ENCODE measurements at regions not wholly inside any gene's neighbourhood (a gene's known extent, or its start where the extent isn't known, plus 50 kb on each side); places are given as distances from the start of the nearest gene placed in this dataset.

- H3K4me3 ChIP-seq (ENCODE audit: low read depth, low read length) = no peak overlapping the region
- TF ChIP-seq CTCF (IDR thresholded peaks at IDR 0.05; ENCODE audit: low read depth, low read length) = no peak
These were observed 109.3 kb upstream of the CPSF6 start for GRCh38 chr12:69130064-69130463.

GRCh38 chr12:69131077-69131476 is 108.3 kb upstream of the CPSF6 start:
- TF ChIP-seq CTCF (IDR thresholded peaks at IDR 0.05; ENCODE audit: low read depth, low read length) = no peak
- H3K4me3 ChIP-seq (ENCODE audit: low read depth, low read length) = no peak overlapping the region

DNA sequence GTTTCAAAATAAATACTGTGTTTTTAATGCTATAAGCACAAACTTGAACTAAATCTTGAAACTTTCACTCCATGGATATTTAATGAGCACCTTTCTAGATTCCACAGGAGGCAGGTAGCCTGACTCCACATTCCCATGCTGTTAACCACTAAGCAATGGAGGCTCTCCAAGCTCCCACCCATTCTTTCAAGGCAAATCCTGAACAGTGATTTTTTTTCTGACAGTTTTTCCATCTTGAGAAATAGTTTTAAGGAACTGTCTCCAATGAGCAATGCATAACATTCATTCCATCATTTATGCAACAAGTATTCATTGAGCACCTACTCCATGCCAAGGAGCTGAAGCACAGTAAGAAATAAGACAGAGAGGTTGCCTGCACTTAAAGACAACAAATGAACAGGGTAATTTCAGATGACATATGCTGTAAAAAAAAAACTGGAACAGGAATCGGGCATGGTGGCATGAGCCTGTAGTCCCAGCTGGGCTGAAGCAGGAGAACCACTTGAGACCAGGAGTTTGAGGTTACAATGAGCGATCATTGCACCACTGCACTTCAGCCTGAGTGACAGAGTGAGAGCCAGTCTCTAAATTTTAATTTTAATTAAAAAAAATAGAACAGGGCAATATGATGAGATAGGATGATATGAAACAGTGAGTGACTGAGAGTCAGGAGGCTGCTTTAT is 102.3 kb upstream of the CPSF6 start:
- TF ChIP-seq CTCF (IDR thresholded peaks at IDR 0.05; ENCODE audit: low read depth, low read length) = no peak

GRCh38 chr12:69141074-69141473 is 98.3 kb upstream of the CPSF6 start:
- no peak for TF ChIP-seq CTCF (IDR thresholded peaks at IDR 0.05; ENCODE audit: low read depth, low read length)

More for the DNA sequence above, 102.3 kb upstream of the CPSF6 start:
- H3K4me3 ChIP-seq (ENCODE audit: low read depth, low read length) = no peak overlapping the region

DNA sequence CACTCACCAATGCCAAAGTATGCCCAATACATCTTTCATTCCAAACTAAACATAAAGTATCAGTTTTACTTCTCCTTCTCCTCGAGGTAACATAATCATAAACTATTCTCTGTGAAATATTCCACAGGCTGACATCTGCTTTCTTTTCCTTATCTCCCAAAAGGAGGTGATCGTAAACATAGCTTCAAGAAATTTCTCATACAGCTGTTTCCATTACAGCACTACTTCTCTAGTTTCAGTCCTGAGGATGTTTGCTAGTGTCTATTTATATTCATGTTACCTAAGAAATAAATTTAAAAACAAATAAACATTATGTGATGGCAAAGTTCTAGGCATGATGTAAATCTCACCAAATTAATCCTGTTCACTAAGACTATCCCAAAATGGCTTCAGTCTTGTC is 90.1 kb upstream of the CPSF6 start:
- H3K4me3 ChIP-seq (ENCODE audit: low read depth, low read length) = no peak overlapping the region
- TF ChIP-seq CTCF (IDR thresholded peaks at IDR 0.05; ENCODE audit: low read depth, low read length) = no peak

More at GRCh38 chr12:69141074-69141473, 98.3 kb upstream of the CPSF6 start:
- H3K4me3 ChIP-seq (ENCODE audit: low read depth, low read length) = no peak overlapping the region

DNA sequence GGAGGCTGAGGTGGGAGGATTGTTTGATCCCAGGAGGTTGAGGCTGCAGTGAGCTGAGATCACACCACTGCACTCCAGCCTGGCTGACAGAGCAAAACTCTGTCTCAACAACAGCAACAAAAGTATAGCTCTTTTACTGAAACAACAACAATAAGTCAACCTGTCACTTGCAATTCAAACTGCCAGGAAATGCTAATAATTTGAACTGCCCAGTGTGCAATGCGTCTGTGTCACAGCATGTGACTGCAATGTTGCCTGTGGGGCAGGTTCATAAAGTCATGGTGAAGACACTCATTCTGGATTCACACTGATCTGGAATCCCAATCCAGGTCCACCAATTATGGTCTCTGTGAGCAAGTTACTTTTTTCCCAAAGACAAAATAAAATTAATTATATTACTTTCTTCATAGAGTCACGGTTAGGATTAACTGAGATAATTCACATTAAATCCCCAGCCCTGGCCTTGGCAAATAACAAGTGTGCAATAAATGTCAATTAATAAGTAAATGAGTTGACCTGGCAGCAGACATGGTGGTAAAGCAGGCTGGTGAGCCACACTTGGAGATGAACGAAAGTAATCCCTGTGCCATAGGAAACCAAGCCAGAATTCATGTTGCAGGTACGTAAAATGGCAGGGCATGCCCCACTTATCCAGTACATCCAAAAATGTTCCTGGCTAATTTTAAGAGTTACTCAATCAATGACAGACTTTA is 89.1 kb upstream of the CPSF6 start:
- TF ChIP-seq CTCF (IDR thresholded peaks at IDR 0.05; ENCODE audit: low read depth, low read length) = no peak

DNA sequence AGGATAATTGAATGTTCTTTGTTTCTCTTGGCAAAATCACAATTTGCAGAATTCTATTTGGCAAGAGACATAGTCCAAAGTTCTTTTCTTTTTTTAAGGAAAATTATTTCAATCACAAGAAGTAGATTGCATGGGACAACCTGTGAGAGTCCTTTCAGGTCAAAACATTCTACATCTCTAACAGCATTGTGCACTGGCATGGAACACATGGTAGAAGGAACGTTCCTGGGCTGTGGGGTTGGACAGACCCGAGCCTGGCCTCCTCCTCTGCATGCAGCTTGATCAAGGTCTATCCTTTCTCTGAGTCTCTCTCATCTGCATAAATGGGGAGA is 88.6 kb upstream of the CPSF6 start:
- no peak overlapping the region for H3K4me3 ChIP-seq (ENCODE audit: low read depth, low read length)
- no peak for TF ChIP-seq CTCF (IDR thresholded peaks at IDR 0.05; ENCODE audit: low read depth, low read length)

More for the DNA sequence above, 89.1 kb upstream of the CPSF6 start:
- H3K4me3 ChIP-seq (ENCODE audit: low read depth, low read length) = no peak overlapping the region
